Stimulated activated CD4-positive, alpha-beta T cell treated with anti-CD3 and anti-CD28 coated beads, Interleukin-15, amount 100 ng/mL, for 24 hours (primary cell): ENCODE measurements at regions not wholly inside any gene's neighbourhood (a gene's known extent, or its start where the extent isn't known, plus 50 kb on each side); places are given as distances from the start of the nearest gene placed in this dataset.
A peak's percentile ranks its signal among the peaks of the same experiment; 100 is the strongest.

ENCODE experiments used
- DNase-seq: peaks from one replicate; pipeline ENCODE4 v3.0.0-alpha.2; 2020

- DNase-seq: no peak
Measured at GRCh38 chr4:17166954-17167353, 268.5 kb upstream of the LDB2 start.

GRCh38 chr4:17165286-17165685 is 266.8 kb upstream of the LDB2 start:
- no peak for DNase-seq

- DNase-seq: no peak
Measured at GRCh38 chr4:17164666-17165065, 266.2 kb upstream of the LDB2 start.

- DNase-seq: no peak
Measured at GRCh38 chr4:17163156-17163771, 264.8 kb upstream of the LDB2 start.

DNA sequence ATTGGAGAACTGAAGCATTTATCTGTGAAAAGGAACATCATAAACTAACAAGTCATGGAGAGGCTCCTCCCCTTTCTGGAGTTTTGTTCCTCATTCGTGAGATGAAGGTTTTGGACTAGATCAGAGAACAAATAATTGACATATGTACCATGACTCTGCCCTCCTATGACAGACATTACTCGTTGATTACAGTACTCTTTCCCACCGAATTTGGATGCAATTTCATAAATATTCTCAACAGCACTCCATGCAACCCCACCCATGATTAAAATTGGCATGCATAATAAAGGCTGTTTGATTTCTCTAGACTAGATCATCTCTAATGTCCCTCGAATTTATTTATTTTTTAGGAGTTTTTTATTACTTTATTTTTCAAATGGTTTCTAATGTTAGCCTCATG is 258.9 kb upstream of the LDB2 start:
- DNase-seq: no peak

GRCh38 chr4:17155486-17155885 is 257.0 kb upstream of the LDB2 start:
- DNase-seq: no peak

GRCh38 chr4:17153572-17153971 is 255.1 kb upstream of the LDB2 start:
- no peak for DNase-seq

DNA sequence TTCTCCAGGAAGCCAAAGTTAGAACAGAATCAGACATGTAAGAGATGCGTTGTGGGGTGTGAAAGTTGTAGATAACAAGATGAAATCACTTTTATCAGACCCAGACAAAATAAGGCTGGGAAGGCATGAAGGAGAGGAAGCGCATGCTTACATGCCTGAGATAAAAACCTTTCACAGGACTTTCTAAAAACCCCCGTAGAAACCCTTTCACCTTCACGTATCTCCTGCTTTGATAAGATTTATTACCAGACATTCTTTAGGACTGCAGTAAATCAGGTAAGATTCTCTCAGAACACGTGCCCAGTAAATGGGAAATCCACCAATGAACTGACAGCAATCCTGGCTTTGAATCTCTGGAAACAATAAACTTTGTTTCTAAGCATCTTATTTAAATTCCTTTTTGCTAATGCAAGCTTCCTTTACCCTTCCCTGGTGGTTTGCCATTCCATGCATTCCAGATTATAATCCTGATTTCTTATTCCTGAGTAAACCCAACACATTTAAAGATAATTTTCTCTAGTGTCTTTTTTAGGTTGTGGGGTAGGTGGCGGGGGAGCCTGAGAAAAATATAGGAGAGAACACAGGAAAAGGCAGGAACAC is 254.6 kb upstream of the LDB2 start:
- no peak for DNase-seq

GRCh38 chr4:17142232-17142711 is 243.8 kb upstream of the LDB2 start:
- no peak for DNase-seq

DNA sequence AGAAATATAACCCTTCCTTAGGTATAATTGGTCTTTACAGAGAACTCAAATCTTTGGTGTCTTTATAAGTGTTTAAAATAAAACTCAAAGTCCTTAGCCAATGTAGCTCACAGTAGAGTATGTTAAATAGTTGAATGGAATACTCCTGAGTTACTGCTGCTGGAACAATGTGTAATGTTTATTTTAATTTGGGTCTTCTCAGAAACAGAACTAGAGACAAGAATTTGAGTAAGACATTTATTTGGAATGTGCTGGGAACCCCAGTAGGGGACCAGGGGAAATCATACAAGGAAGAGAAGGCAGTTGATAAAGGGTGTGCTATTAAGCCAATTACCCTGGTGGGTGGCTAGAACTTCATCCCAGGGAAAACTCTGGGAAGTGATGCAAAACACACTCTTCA is 240.4 kb upstream of the LDB2 start:
- no peak for DNase-seq

- DNase-seq: no peak
Measured at GRCh38 chr4:17134565-17134964, 236.1 kb upstream of the LDB2 start.

GRCh38 chr4:17134100-17134499 is 235.7 kb upstream of the LDB2 start:
- no peak for DNase-seq

- no peak for DNase-seq
Measured at GRCh38 chr4:17132226-17132625, 233.8 kb upstream of the LDB2 start.

DNA sequence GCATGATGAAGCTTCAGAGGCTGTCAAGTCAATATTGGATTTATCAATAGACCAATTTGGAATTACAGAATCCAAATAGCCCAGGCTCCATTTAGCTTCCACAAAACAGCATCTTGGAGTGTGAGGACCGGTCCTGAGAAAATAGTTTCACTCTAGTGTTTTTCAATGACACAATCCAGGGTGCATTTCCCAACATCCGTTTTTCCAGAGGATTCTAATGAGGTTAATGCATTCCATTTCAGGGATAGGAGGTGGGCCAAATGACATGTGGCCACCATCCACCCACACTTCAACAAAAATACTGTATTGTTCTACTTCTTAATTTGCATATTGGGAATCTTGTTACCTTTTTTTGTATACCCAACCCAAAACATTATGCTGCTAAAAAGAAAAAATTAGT is 229.8 kb upstream of the LDB2 start:
- DNase-seq: no peak

DNA sequence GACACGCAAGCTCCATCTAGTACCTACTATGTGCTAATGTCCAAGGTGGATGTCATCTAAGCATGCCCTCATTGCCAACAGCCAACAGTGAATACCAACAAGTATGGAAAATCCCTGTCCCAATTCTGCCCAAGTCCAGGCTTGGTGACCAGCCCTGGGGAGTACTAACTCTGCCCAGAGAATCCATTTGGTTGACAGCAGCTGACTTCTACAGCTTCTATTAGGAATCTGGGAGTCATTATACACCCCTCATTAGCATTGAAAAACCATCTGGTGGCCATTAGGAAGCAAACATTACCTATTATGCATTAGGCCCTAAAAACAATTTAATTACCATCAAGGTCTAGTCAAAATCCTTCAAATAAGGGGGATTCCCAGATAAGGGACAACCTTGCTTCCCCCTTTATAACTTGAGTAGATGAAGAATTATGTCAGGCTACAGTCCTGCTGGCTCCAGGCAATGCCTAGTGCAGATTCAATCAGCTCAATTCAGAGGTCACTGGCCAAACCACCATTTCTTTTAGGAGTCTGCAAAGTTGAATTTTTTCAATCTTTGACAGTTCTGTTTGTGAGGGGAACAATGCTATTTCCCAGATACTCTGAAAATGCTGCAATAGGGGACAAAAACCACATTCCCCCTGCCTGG is 228.0 kb upstream of the LDB2 start:
- no peak for DNase-seq

- no peak for DNase-seq
Measured at GRCh38 chr4:17124767-17125166, 226.3 kb upstream of the LDB2 start.

GRCh38 chr4:17120761-17121160 is 222.3 kb upstream of the LDB2 start:
- no peak for DNase-seq

DNA sequence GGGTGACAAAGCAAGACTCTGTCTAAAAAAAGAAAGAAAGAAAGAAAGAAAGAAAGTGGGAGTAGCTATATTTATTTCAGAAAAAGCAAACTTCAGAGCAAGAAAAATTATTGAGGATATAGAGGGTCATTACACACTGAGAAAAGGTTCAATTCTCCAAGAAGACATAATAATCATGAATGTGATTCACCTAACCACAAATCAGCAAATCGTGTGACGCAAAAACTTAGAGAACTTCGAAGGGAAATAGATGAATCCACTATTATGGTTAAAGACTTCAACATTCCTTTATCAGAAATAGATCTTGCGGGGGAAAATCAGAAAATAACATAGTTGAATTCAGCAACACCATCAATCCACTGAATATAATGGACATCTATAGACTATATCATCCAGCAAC is 219.3 kb upstream of the LDB2 start:
- DNase-seq: no peak

- no peak for DNase-seq
Measured at GRCh38 chr4:17115583-17115982, 217.1 kb upstream of the LDB2 start.

- peak; percentile 6 for DNase-seq
Measured at GRCh38 chr4:17112292-17112659, 213.8 kb upstream of the LDB2 start.

DNA sequence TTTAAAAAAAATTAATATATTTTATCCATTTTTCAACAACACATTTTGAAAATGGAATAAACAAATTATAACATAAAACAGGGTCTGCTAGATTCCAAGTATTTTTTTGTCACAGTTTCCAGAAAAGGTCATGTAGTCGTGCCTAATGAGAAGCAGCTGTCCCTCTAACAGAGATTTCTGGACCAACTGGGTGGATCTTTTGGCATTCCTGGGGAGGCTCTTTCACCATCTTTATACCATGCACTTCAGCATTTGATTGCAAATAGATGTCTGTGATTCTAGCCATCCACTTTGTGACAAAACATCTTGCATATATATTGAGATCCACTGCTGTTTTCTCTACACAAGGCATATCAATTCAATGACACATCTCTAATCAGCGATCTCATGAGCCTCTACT is 210.7 kb upstream of the LDB2 start:
- DNase-seq: no peak

DNA sequence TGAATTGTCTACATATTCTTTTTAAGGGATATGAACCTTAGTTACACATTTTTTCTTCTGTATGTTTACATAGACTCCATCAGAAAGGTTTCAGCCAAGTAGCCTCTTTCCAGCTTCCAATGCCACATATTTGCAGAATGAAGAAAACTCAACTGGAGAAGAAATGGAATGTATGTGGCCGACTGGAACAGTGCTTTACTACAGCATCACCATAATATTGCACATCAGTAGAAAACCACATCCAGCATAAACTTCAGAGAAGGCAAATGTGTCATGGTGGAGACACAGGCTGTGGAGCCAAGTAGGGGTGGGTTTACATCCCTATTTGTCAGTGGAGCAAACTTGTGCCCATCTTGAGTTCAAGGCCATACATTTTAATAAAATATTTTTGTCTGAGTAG is 204.8 kb upstream of the LDB2 start:
- no peak for DNase-seq

GRCh38 chr4:17098996-17099395 is 200.6 kb upstream of the LDB2 start:
- DNase-seq: no peak

DNA sequence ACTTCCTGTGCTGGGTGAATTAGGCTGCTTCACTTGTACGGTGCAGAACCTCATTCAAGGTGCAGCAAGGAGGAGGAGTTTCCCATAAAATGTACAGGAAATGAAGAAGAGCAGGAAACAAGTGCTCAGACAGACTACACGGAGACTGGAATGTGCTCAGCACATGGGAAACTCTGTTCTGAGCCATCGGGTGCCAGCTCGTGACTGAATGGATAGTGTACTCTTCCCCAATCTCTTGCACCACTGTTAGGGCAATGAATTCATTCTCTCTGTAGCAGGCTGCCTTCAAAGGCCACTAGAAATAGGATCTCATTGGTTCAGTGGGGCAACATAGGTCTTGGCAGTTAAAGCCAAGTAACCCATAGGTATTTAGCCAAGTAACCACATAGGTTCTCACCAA is 200.0 kb upstream of the LDB2 start:
- no peak for DNase-seq

DNA sequence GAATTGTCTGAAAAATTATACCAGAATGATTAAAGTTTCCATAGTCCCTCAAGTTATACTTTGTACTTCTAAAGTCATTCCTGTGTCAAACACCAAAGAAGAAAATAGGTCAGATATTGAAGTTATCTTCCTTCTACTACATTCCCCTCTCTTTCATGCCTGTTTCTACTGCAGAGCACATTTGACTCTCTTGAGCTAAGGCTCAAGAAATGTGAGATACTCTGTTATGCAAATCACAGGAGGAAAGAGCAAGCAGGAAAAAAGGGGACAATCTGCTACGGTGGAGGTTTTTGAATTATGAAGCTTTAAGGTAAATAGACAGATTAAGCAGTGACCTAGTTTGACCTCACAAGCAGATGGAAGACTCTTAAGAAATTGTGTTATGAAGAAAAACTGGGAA is 198.9 kb upstream of the LDB2 start:
- no peak for DNase-seq
